ENCODE measurements at regions not wholly inside any gene's neighbourhood (a gene's known extent, or its start where the extent isn't known, plus 50 kb on each side); places are given as distances from the start of the nearest gene placed in this dataset.

- TF ChIP-seq CTCF (IDR thresholded peaks at IDR 0.05), result no peak
- no peak for TF ChIP-seq TCF7L2 (IDR thresholded peaks at IDR 0.05; ENCODE audit: low read depth, low read length)
Measured at GRCh38 chr9:13568841-13569601, 289.5 kb upstream of the MPDZ start.
